Ishikawa (cell line): ENCODE measurements at regions not wholly inside any gene's neighbourhood (a gene's known extent, or its start where the extent isn't known, plus 50 kb on each side); places are given as distances from the start of the nearest gene placed in this dataset.

Experiments
- CEBPB ChIP-seq: IDR thresholded peaks from 2 replicates; pipeline ENCODE4 v1.6.1; 2012
- CREB1 ChIP-seq: IDR thresholded peaks from 2 replicates; pipeline ENCODE4 v1.6.1; 2012; ENCODE audit warnings: low read depth
- EGR1 ChIP-seq: IDR thresholded peaks from 2 replicates; pipeline ENCODE4 v1.6.1; 2012
- EP300 ChIP-seq: IDR thresholded peaks from 2 replicates; pipeline ENCODE4 v1.6.1; 2012; ENCODE audit warnings: borderline replicate concordance
- FOXM1 ChIP-seq: IDR thresholded peaks from 2 replicates; pipeline ENCODE4 v1.6.1; 2012; ENCODE audit warnings: low read depth, borderline replicate concordance
- MAX ChIP-seq: IDR thresholded peaks from 2 replicates; pipeline ENCODE4 v1.6.1; 2012
- RAD21 ChIP-seq: IDR thresholded peaks from 2 replicates; pipeline ENCODE4 v1.6.1; 2012; ENCODE audit warnings: low read depth
- REST ChIP-seq: IDR thresholded peaks from 2 replicates; pipeline ENCODE4 v1.6.1; 2012; ENCODE audit warnings: low read depth, mild to moderate bottlenecking
- TAF1 ChIP-seq: IDR thresholded peaks from 2 replicates; pipeline ENCODE4 v1.6.1; 2012; ENCODE audit warnings: low read depth, mild to moderate bottlenecking
- TEAD4 ChIP-seq: IDR thresholded peaks from 2 replicates; pipeline ENCODE4 v1.6.1; 2012
- USF1 ChIP-seq: IDR thresholded peaks from 2 replicates; pipeline ENCODE4 v1.6.1; 2012
- YY1 ChIP-seq: IDR thresholded peaks from 2 replicates; pipeline ENCODE4 v1.6.1; 2012; ENCODE audit warnings: low read depth
- ZBTB7A ChIP-seq: IDR thresholded peaks from 2 replicates; pipeline ENCODE4 v1.6.1; 2012; ENCODE audit warnings: low read depth

GRCh38 chr6:43927532-43928210, 157.7 kb downstream of the VEGFA start:
- no peak for TF ChIP-seq MAX
- TF ChIP-seq REST = no peak
- TF ChIP-seq USF1 = peak; percentile 48; the same call in 1 of the 2 replicates
- TF ChIP-seq CEBPB = no peak
- TF ChIP-seq TAF1 = no peak
- TF ChIP-seq ZBTB7A = no peak
- no peak for TF ChIP-seq YY1
- no peak for TF ChIP-seq EGR1
- TF ChIP-seq CREB1 = no peak
- TF ChIP-seq FOXM1 = no peak
- TF ChIP-seq EP300 = no peak
- TF ChIP-seq RAD21 = no peak
- no peak for TF ChIP-seq TEAD4
